Endothelial cell of umbilical vein (primary cell): ENCODE measurements at regions not wholly inside any gene's neighbourhood (a gene's known extent, or its start where the extent isn't known, plus 50 kb on each side); places are given as distances from the start of the nearest gene placed in this dataset.

Experiments used
- BruUV-seq: library from RNA; stranded (reverse); fragments of 400-500 nt; replicated peaks from 2 replicates; lab custom pipeline; 2021; lab: Mats Ljungman, UMichigan
- CTCF ChIA-PET: fragments of 300-600, 350-600 bp; sonication (Branson Sonifier 250); formaldehyde crosslinking; loops from one replicate; lab custom pipeline; 2021; ENCODE audit warnings: antibody characterized with exemption, inconsistent platforms; lab: Charles Lee
- POLR2A ChIA-PET: fragments of 300-600, 350-600 bp; sonication (Branson Sonifier 250); formaldehyde crosslinking; loops from one replicate; lab custom pipeline; 2021; ENCODE audit warnings: antibody characterized with exemption, inconsistent platforms; lab: Charles Lee
- DNase-seq: peaks from one replicate; pipeline ENCODE4 v3.0.0-alpha.2; 2011; ENCODE audit warnings: low read depth, low spot score
- FAIRE-seq: peaks from 2 replicates; lab custom pipeline; 2011; peaks lifted over from hg19 to GRCh38; lab: Jason Lieb, UNC
- H2AFZ ChIP-seq: 2 replicates; pipeline ENCODE4 v1.6.0; 2012; ENCODE audit warnings: low read depth, low read length, control low read depth, inconsistent platforms
- H3K27ac ChIP-seq: 2 replicates; pipeline ENCODE4 v1.5.1; 2011; ENCODE audit warnings: low read depth, mild to moderate bottlenecking, control low read depth, low read length, moderate library complexity; ENCODE audit not compliant: insufficient read depth
- H3K27me3 ChIP-seq, 2 experiments: 2 replicates each; pipeline versions ENCODE4 v1.6.0 to v1.6.1; 2011; ENCODE audit warnings: low read length in 2 of 2, mixed read lengths in 1 of 2; ENCODE audit not compliant: control insufficient read depth in 2 of 2, insufficient read depth in 2 of 2
- H3K36me3 ChIP-seq, 2 experiments: 2 replicates in 1 of 2; 3 replicates in 1 of 2; pipeline ENCODE4 v1.5.1; 2011; ENCODE audit warnings: low read length in 2 of 2, mild to moderate bottlenecking in 1 of 2, moderate library complexity in 1 of 2; ENCODE audit not compliant: control insufficient read depth in 2 of 2, insufficient read depth in 2 of 2; ENCODE audit errors: extremely low read depth in 1 of 2
- H3K4me1 ChIP-seq: 3 replicates; pipeline ENCODE4 v1.5.1; 2011; ENCODE audit warnings: mild to moderate bottlenecking, low read length; ENCODE audit not compliant: control insufficient read depth, insufficient read depth; ENCODE audit errors: extremely low read depth
- H3K4me2 ChIP-seq: 2 replicates; pipeline ENCODE4 v1.6.1; 2011; ENCODE audit warnings: low read length, control low read depth, mixed read lengths; ENCODE audit not compliant: insufficient read depth
- H3K4me3 ChIP-seq, 3 experiments: fragments of 200-600 bp in 1 of 3; sonication (generic), shearing (Covaris generic) in 1 of 3; replicated peaks in 1 of 3; 2 replicates each; pipeline ENCODE4 v1.5.1; 2011 to 2016; ENCODE audit warnings: control low read depth in 3 of 3, low read length in 3 of 3, mild to moderate bottlenecking in 2 of 3, inconsistent platforms in 1 of 3, low read depth in 1 of 3, moderate library complexity in 1 of 3; ENCODE audit not compliant: insufficient read depth in 1 of 3
- H3K79me2 ChIP-seq: 2 replicates; pipeline ENCODE4 v1.6.0; 2012; ENCODE audit warnings: low read length, inconsistent platforms; ENCODE audit not compliant: control insufficient read depth, insufficient read depth
- H3K9ac ChIP-seq: replicated peaks from 2 replicates; pipeline ENCODE3; 2011; ENCODE audit warnings: low read length, control low read depth; ENCODE audit not compliant: insufficient read depth; ENCODE audit errors: extremely low read depth
- H3K9me1 ChIP-seq: replicated peaks from 3 replicates; pipeline ENCODE4 v1.6.0; 2011; ENCODE audit warnings: mild to moderate bottlenecking, low read length; ENCODE audit not compliant: control insufficient read depth, insufficient read depth; ENCODE audit errors: extremely low read depth
- H3K9me3 ChIP-seq: replicated peaks from 2 replicates; pipeline ENCODE4 v1.5.1; 2012; ENCODE audit warnings: low read length, inconsistent platforms; ENCODE audit not compliant: control insufficient read depth, insufficient read depth
- H4K20me1 ChIP-seq: replicated peaks from 2 replicates; pipeline ENCODE3; 2011; ENCODE audit warnings: mild to moderate bottlenecking, low read length; ENCODE audit not compliant: control insufficient read depth, insufficient read depth; ENCODE audit errors: extremely low read depth
- EZH2 ChIP-seq: IDR thresholded peaks from 2 replicates; pipeline ENCODE4 v1.6.1; 2012; ENCODE audit warnings: borderline replicate concordance, low read depth, mild to moderate bottlenecking, moderate library complexity, low read length, inconsistent platforms; ENCODE audit not compliant: severe bottlenecking
- FOS ChIP-seq: IDR thresholded peaks from 2 replicates; pipeline ENCODE4 v1.6.1; 2011; ENCODE audit warnings: mild to moderate bottlenecking, low read length, moderate library complexity, borderline replicate concordance; ENCODE audit not compliant: insufficient read depth
- GATA2 ChIP-seq: IDR thresholded peaks from 2 replicates; pipeline ENCODE4 v1.7.0; 2011; ENCODE audit warnings: low read depth, mild to moderate bottlenecking, moderate library complexity, mixed read lengths, low read length; ENCODE audit not compliant: insufficient read length, insufficient read depth
- JUN ChIP-seq: IDR thresholded peaks from 2 replicates; pipeline ENCODE4 v1.6.1; 2011; ENCODE audit warnings: borderline replicate concordance, low read depth; ENCODE audit not compliant: insufficient read length, insufficient read depth
- MYC ChIP-seq: IDR thresholded peaks from one replicate; pipeline ENCODE4 v1.6.1; 2011; ENCODE audit warnings: mild to moderate bottlenecking, low read depth, low read length
- POLR2A ChIP-seq: IDR thresholded peaks from 2 replicates; pipeline ENCODE4 v1.6.1; 2012; ENCODE audit warnings: low read depth, mild to moderate bottlenecking, control low read depth, low read length
- POLR2AphosphoS5 ChIP-seq: IDR thresholded peaks from 2 replicates; pipeline ENCODE4 v1.6.1; 2012; ENCODE audit warnings: low read depth, mild to moderate bottlenecking, control low read depth, low read length, moderate library complexity; ENCODE audit not compliant: insufficient read depth
- dilution Hi-C: fragments of 300-500 bp; cut with MboI; formaldehyde crosslinking; loops from one replicate; pipeline ENCODE4 v1.15.0; 2019; ENCODE audit warnings: low sequenced_read_pairs; ENCODE audit not compliant: extremely low pct_ligation_motif_present
- intact Hi-C: fragments of 100-400 bp; cut with micrococcal nuclease; formaldehyde crosslinking; loops from one replicate; pipeline ENCODE4 v1.10.0; 2022
- TF ChIP-seq, protein P1 (sequence below), 2 donors: IDR thresholded peaks; 1 replicate in 1 of 2; 2 replicates in 1 of 2; pipeline ENCODE4 v1.5.1; 2011; ENCODE audit warnings: low read length in 2 of 2, mild to moderate bottlenecking in 2 of 2, moderate library complexity in 2 of 2, control low read depth in 1 of 2, inconsistent platforms in 1 of 2, low read depth in 1 of 2; ENCODE audit not compliant: insufficient read depth in 1 of 2; ENCODE audit errors: extremely low read depth in 1 of 2
- TF ChIP-seq, protein P2 (sequence below): IDR thresholded peaks from 2 replicates; pipeline ENCODE4 v1.6.1; 2011; ENCODE audit not compliant: insufficient read depth, insufficient read length

DNA sequence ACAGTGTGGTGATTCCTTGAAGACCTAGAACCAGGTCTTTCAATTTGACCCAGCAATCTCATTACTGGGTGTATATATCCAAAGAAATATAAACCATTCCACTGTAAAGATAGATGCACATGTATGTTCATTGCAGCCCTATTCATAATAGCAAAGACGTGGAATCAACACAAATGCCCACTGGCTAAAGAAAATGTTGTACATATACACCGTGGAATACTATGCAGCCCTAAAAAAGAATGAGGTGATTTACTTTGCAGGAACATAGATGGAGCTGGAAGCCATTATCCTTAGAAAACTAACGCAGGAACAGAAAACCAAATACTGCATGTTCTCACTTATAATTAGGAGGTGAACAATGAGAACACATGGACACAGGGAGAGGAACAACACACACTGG, 278.0 kb upstream of the KCND2 start:
- POLR2A ChIA-PET = no interaction called here
- Histone ChIP-seq H3K4me1 (no peaks in the 10 kb centered on the region), H2AFZ (no peak overlapping the region), H3K27ac (no peak overlapping the region), H4K20me1 (no peaks in the 10 kb centered on the region), H3K9ac (no peak overlapping the region), H3K9me1 (no peaks in the 10 kb centered on the region), H3K27me3 (no peaks in the 10 kb centered on the region), H3K79me2 (no peaks in the 10 kb centered on the region), H3K9me3 (no peaks in the 10 kb centered on the region), H3K4me2 (no peak overlapping the region), H3K36me3 (no peaks in the 10 kb centered on the region), H3K4me3 (no peak overlapping the region)
- DNase-seq (no peak), FAIRE-seq (no peak)
- TF ChIP-seq FOS (no peak), POLR2A (no peak), EZH2 (no peak), JUN (no peak), GATA2 (no peak), POLR2AphosphoS5 (no peak), MYC (no peak)
- TF ChIP-seq, protein P1, sequence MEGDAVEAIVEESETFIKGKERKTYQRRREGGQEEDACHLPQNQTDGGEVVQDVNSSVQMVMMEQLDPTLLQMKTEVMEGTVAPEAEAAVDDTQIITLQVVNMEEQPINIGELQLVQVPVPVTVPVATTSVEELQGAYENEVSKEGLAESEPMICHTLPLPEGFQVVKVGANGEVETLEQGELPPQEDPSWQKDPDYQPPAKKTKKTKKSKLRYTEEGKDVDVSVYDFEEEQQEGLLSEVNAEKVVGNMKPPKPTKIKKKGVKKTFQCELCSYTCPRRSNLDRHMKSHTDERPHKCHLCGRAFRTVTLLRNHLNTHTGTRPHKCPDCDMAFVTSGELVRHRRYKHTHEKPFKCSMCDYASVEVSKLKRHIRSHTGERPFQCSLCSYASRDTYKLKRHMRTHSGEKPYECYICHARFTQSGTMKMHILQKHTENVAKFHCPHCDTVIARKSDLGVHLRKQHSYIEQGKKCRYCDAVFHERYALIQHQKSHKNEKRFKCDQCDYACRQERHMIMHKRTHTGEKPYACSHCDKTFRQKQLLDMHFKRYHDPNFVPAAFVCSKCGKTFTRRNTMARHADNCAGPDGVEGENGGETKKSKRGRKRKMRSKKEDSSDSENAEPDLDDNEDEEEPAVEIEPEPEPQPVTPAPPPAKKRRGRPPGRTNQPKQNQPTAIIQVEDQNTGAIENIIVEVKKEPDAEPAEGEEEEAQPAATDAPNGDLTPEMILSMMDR (IDR thresholded peaks at IDR 0.05; ENCODE audit: extremely low read depth in 1 of 2, insufficient read depth in 1 of 2, low read depth in 1 of 2, low read length in 2 of 2) = no peak
- TF ChIP-seq, protein P2, sequence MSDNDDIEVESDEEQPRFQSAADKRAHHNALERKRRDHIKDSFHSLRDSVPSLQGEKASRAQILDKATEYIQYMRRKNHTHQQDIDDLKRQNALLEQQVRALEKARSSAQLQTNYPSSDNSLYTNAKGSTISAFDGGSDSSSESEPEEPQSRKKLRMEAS = no peak
- CTCF ChIA-PET = no interaction called here
- no TSS peak for BruUV-seq
- intact Hi-C loops (no loop called here), dilution Hi-C loops (no loop called here)
